ENCODE measurements at regions not wholly inside any gene's neighbourhood (a gene's known extent, or its start where the extent isn't known, plus 50 kb on each side); places are given as distances from the start of the nearest gene placed in this dataset.

DNA sequence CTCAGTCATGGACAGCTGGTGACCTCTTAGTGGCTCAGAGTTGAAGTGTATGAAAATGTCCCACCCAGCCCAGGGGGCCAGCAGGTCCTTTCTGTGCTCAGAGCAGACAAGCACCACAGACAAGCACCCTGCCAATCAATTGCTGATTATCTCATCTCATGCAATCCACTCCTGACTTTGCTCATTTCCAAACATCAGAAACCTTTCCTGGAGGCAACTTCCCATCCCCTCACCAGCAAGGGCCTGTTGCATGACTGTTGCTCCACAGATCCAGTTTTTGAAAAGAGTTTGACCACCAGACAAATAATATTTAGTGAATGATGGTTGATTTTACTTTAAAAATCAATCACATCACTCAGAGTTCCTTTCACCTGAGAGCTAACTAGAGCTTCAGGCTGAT lies 397.3 kb upstream of the KLF4 start:
- DNase-seq = no peak

DNA sequence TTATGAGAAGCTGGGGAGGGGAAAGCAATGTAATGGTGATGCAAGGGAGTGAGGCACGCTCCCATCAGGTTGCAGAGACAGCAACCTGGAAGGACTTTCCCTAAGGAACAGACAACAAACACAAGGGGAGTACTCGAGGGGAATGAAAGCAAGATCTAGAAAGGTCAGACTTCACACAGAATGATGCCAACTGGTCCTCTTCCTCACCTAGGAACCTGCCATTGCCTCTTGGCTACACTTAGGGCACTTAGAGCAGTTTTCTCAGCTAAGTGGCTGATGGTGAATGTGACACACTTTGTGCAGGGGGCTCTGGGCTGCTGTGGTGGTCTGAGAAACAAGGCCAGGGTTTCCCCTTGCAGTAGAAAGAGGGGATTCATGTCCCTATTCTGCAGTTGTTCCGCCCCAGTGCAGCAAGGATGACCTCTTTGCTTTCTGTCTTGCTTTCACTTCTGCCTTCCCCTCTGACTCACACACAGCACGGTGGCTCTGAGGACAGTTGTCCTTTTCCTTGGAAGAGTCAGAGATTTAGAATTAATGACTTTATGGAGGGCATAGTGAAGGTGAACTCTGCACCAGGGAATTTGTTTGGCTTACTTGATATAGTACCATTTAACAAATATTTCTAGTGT lies 394.0 kb upstream of the KLF4 start:
- DNase-seq = no peak

GRCh38 chr9:107881626-107882300 lies 392.2 kb upstream of the KLF4 start:
- no peak for DNase-seq

GRCh38 chr9:107878462-107878861 lies 388.9 kb upstream of the KLF4 start:
- no peak for DNase-seq

DNA sequence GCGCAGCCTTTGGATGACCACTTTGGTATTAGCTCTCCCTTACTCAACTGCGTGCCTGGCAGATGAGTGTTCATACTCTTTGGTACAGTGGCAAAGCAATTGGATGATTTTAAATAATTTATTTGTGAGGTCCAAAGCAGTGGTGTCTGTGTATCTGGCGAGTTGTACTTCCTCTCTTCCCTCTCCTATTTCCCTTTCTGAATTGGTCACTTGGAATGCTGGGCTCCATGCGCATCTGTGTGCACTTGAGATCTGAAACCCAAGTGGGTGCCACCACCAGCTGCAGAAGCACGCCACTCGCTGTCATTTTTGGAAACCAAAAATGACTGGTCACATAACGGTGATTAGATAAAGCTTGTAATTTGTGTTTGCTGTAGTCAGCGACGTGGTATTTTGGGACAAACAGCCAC lies 386.0 kb upstream of the KLF4 start:
- no peak for DNase-seq

- no peak for DNase-seq
Measured at GRCh38 chr9:107874591-107875369, 385.2 kb upstream of the KLF4 start.

DNA sequence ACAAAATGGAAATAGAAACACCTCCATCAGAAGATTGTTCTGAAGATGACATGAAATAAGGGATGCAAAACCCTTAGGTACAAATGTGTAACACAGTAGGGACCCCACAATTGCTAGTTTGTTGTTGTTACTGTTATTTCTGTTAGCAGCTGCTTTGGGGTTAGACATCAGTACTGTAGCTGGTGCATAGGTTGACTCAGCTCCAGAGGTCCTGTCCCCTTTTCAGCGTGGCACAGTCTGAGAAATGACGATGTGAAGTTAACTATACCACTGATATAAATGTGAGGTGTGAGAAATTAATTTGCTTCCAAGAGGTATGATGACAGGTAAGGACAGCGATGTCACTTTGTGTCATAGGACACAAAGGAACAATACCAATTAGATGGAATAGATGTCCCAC lies 384.6 kb upstream of the KLF4 start:
- DNase-seq = no peak

DNA sequence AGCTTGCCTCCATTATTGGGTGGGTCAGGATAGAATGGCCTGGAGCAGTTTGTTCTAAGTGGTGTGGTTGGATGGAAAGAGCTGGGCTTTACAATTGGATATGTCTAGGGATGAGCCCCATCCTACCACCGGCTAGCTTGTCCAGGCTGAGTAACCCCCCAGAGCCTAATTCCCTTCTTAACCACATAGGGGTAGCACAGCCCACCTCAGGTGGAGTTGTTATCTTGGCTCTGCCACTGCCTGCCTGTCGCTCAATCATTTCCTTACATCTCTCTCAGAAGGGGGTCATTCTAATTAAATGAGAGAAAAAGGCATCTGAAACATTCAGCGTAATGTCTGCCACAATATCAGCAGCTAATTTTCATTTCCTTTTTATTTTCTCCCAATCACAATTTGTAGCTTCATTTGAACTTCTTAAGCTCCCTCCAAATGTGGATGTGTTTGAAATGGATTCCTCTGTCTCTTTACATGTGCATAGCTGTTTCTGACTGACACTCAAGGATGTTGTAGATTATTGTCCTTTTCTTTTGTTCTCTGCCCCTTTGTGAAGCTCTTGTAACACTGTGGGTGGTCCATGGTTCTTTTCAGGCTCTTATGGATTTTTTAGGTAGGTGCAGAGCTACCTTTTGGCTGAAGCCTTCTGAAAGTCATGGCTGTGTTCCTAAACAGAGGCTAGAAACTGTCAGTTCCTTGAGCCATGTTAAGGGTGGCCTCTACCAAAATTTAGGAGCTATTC lies 383.1 kb upstream of the KLF4 start:
- DNase-seq = no peak

GRCh38 chr9:107870927-107871680 lies 381.5 kb upstream of the KLF4 start:
- DNase-seq = no peak

DNA sequence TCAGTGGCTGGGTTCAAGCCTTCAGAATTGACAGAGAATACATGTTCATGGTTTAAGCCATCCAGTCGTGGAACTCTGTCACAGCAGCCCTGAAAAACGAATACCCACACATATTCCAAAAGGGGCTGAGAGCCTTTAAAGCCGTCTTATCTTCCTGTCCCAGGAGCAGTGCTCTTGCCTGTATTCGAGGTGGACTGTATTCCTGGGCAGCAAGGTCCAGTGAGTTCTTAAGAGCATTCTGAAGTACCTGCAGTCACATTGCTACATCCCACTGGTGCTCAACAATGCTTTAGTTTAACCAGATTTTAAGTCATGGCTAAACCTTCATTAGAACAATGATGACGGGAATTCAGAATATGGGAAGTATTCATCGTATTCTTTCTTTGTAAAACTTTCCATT lies 380.7 kb upstream of the KLF4 start:
- no peak for DNase-seq

- DNase-seq = no peak
Measured at GRCh38 chr9:107869111-107869510, 379.5 kb upstream of the KLF4 start.

DNA sequence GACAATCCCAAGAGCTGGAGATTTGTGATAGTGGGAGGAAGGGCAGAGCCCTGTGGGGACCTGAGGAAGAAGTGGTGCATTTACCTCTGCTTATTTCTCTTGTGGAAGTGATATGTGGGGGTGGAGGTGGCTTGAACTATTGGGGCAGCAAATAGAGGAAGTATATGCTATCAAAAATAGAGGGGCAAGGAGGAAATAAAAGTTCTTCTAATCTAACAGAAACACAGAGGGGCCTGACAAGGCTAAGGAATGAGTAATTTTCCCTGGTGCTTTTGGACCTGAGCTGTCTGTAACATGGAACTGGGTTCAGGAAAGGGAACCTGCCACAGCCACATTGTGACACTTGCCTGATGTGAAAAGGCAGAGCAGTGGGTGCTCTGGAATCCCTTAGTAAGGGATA lies 378.6 kb upstream of the KLF4 start:
- DNase-seq = peak; percentile 4

DNA sequence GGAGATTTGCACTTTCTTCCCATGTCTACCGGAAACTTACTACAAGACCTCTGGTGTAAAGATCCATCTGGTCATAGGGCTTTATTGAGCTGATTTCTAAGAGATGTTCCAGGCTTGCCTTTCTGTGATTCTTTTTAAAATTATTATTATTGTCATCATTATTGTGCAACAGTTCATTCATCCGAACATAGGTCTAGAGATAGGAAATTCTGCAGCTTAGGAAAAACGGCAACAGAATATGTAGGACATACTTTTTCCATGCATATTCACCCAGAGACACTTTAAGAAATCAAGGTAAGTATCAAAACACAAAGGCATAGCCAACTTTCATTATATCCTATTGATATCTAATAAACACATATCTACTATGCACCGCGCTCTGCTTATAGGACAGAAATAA lies 378.2 kb upstream of the KLF4 start:
- DNase-seq = no peak

DNA sequence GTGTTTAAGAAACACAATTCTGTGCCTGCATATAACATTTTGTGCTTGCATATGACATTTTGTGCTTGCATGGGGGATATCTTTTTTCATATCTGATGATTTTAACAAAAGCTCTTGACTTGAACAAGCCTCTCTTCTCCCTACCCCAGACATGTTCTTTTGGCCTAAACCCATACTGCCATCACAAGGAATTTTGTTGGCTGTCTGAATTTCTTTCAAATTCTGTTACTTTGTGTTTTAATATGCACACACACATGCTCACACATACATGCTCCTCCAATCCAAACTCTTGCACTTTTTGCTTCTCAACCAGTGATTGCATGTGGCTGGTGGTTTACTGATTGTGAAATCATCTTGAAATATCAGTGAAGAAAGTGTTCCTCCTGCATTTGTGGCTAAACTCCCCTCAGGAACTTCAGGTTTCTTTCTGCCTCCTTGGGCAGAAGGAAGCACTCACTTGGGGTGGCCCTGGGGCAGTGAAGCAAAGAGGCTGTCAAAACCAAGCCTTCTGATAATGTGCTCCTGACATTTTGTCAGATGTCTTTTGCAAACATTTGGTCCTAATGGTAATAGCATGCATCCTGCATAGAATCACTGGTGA lies 377.2 kb upstream of the KLF4 start:
- peak; percentile 4 for DNase-seq

DNA sequence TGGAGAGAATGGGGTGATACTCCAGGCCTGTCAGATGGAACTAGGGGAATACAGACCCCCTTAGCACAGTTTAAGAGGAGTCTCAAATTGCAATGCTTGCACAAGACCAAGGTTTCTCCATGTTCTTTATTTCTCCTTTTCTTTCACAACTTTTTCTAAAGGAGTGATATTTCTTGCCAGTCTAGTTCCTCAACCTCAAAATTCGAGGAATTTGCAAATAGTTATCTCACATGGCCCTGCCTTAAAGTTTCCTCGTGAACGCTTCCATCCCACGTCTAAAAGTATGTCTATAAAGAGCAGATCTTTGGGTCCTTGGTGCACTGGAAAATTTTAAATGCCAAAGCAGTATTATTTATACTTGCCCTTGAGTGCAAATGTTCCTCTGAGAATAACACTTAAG lies 373.8 kb upstream of the KLF4 start:
- no peak for DNase-seq

DNA sequence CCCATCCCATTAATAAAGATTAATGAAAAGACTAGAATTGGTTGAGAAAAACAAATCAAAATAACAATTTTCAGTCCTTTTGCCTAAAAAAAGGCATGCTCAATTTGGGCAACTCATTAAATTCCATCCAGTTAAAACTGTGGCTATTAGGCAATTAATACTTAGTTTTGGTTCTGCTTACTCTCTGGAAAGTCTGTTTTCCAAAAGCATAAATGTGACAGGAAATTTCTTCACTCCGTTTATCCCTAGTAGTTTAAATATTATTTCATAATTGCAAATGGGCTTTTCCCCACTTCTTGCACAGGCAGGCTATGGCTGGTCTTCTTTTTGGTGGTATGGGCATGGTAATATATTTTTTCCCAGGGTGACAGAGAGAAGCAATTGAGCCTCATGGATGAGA lies 373.3 kb upstream of the KLF4 start:
- no peak for DNase-seq

GRCh38 chr9:107862323-107862722 lies 372.8 kb upstream of the KLF4 start:
- no peak for DNase-seq

DNA sequence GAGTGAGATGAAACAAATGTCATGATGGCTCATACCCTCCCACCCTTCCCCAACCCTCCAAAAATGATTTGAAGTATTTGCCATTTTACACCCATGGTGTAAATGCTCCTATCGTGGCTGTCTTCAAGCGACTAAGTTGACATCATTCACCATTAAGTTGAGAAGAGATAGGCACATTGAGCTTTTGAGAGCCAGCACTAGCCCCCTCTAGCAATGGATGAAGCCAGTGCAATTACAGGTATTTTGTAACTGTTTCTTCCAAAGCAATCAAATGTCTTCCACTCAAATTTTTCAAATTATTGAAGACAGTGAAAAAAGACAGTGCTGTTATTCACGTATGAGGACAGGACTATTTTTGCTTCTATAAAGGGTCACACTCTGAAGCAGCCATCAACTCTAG lies 371.5 kb upstream of the KLF4 start:
- no peak for DNase-seq

DNA sequence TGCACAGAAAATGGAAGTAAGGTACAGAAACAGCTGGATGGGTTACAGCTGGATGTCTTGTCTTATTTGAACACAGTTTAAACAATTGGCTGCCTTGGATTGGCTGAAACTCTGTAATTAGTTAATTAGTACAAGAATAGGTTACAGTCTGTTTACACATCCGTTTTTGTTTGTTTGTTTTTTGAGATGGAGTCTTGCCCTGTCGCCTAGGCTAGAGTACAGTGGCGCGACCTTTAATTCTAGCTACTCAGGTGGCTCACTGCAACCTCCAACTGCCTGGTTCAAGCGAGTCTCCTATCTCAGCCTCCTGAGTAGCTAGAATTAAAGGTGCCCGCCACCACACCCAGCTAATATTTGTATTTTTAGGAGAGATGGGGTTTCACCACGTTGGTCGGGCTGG lies 368.7 kb upstream of the KLF4 start:
- DNase-seq = no peak

- no peak for DNase-seq
Measured at GRCh38 chr9:107856633-107857032, 367.1 kb upstream of the KLF4 start.

GRCh38 chr9:107855164-107855563 lies 365.6 kb upstream of the KLF4 start:
- no peak for DNase-seq

DNA sequence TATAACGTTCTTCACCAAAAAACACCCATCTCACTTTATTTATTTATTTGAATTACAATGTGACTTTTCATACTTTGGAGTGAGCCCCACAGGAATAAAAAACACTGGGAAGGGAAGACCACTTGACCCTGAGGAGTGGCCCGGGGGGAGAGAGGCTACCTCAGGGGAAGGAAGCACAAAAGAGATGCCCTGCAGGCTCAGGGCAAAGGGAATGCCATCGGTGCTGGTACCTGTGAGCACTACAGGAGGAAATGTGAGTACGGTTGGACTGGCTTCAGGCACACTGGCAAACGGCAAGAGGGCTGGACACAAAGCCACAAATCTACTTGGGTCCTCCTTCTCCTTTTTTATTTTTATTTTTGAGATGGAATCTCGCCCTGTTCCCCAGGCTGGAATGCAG lies 363.9 kb upstream of the KLF4 start:
- no peak for DNase-seq
